SK-N-SH (cell line): ENCODE measurements at regions not wholly inside any gene's neighbourhood (a gene's known extent, or its start where the extent isn't known, plus 50 kb on each side); places are given as distances from the start of the nearest gene placed in this dataset.

Source experiments
- CTCF ChIA-PET: fragments of 300-600, 350-600 bp; formaldehyde crosslinking; extraction: SDS; loops from one replicate; lab custom pipeline; 2021; lab: Yijun Ruan, JAX
- POLR2A ChIA-PET: fragments of 350-600 bp; sonication (Branson Sonifier 250); formaldehyde crosslinking; extraction: SDS; loops from one replicate; lab custom pipeline; 2020; ENCODE audit warnings: antibody characterized with exemption, inconsistent platforms; lab: Yijun Ruan, JAX
- DNase-seq: peaks from one replicate; pipeline ENCODE4 v3.0.0; 2012
- H2AFZ ChIP-seq: fragments of 200-600 bp; sonication (generic); 2 replicates; pipeline ENCODE4 v1.8.1; 2016; ENCODE audit warnings: antibody characterized with exemption, mild to moderate bottlenecking, low read depth
- H3F3A ChIP-seq: fragments of 200-600 bp; sonication (generic); replicated peaks from 2 replicates; pipeline ENCODE3; 2016; ENCODE audit warnings: antibody characterized with exemption, mild to moderate bottlenecking; ENCODE audit not compliant: insufficient read depth
- H3K27ac ChIP-seq, 2 experiments: fragments of 200-500 bp in 1 of 2; fragments of 200-600 bp in 1 of 2; sonication (Bioruptor generic) in 1 of 2; sonication (generic), shearing (Covaris generic) in 1 of 2; 2 replicates each; pipeline versions ENCODE4 v1.5.1 to v1.6.1; 2014 to 2016; ENCODE audit warnings: low read depth in 2 of 2, inconsistent platforms in 1 of 2, low read length in 1 of 2, mild to moderate bottlenecking in 1 of 2, mixed read lengths in 1 of 2
- H3K27me3 ChIP-seq: fragments of 200-600 bp; sonication (generic), shearing (Covaris generic); 2 replicates; pipeline ENCODE4 v1.6.1; 2016; ENCODE audit warnings: mixed run types; ENCODE audit not compliant: insufficient read depth
- H3K36me3 ChIP-seq, 2 experiments: fragments of 200-500 bp in 1 of 2; fragments of 200-600 bp in 1 of 2; sonication (Bioruptor generic) in 1 of 2; sonication (generic) in 1 of 2; replicated peaks in 1 of 2; 2 replicates each; pipeline versions ENCODE3 to v1.5.1; 2014 to 2016; ENCODE audit warnings: low read length in 1 of 2, mild to moderate bottlenecking in 1 of 2; ENCODE audit not compliant: insufficient read depth in 2 of 2, control insufficient read depth in 1 of 2
- H3K4me1 ChIP-seq, 2 experiments: fragments of 200-500 bp in 1 of 2; fragments of 200-600 bp in 1 of 2; sonication (Bioruptor generic) in 1 of 2; sonication (generic), shearing (Covaris generic) in 1 of 2; 2 replicates each; pipeline versions ENCODE4 v1.5.1 to v1.6.1; 2014 to 2016; ENCODE audit warnings: low read depth in 1 of 2, low read length in 1 of 2, mixed run types in 1 of 2; ENCODE audit not compliant: insufficient read depth in 2 of 2, control insufficient read depth in 1 of 2
- H3K4me2 ChIP-seq: fragments of 200-600 bp; sonication (generic), shearing (Covaris generic); 2 replicates; pipeline ENCODE4 v1.6.1; 2017; ENCODE audit warnings: mixed run types
- H3K4me3 ChIP-seq, 2 experiments: fragments of 200-500 bp in 1 of 2; fragments of 200-600 bp in 1 of 2; sonication (Bioruptor generic) in 1 of 2; sonication (generic), shearing (Covaris generic) in 1 of 2; 2 replicates each; pipeline versions ENCODE4 v1.5.1 to v1.8.1; 2014 to 2016; ENCODE audit warnings: low read depth in 2 of 2, inconsistent platforms in 1 of 2, low read length in 1 of 2, mild to moderate bottlenecking in 1 of 2, mixed read lengths in 1 of 2, moderate library complexity in 1 of 2
- H3K79me2 ChIP-seq: fragments of 200-600 bp; sonication (generic); 2 replicates; pipeline ENCODE4 v1.8.1; 2017; ENCODE audit warnings: mild to moderate bottlenecking; ENCODE audit not compliant: insufficient read depth
- H3K9ac ChIP-seq: fragments of 200-600 bp; sonication (generic); 2 replicates; pipeline ENCODE4 v1.6.1; 2017; ENCODE audit warnings: mixed run types
- H3K9me2 ChIP-seq: fragments of 200-600 bp; sonication (generic); 2 replicates; pipeline ENCODE4 v1.6.1; 2017; ENCODE audit warnings: mixed run types
- H3K9me3 ChIP-seq: fragments of 200-600 bp; sonication (generic); 2 replicates; pipeline ENCODE4 v1.6.1; 2017; ENCODE audit warnings: mixed run types, mild to moderate bottlenecking, moderate library complexity
- H4K20me1 ChIP-seq: fragments of 200-600 bp; sonication (generic); 2 replicates; pipeline ENCODE4 v1.6.1; 2017; ENCODE audit warnings: mild to moderate bottlenecking, mixed run types; ENCODE audit not compliant: insufficient read depth
- EP300 ChIP-seq, 2 experiments: IDR thresholded peaks; 2 replicates each; pipeline versions ENCODE4 v1.4.0 to v1.6.1; 2012; ENCODE audit warnings: borderline replicate concordance in 1 of 2, low read depth in 1 of 2, low read length in 1 of 2
- EZH2phosphoT487 ChIP-seq: fragments of 200-600 bp; sonication (generic); IDR thresholded peaks from 2 replicates; pipeline ENCODE4 v1.6.1; 2017; ENCODE audit warnings: low read depth, mixed run types, mild to moderate bottlenecking, antibody characterized with exemption, moderate library complexity, borderline replicate concordance
- FOXM1 ChIP-seq: IDR thresholded peaks from 2 replicates; pipeline ENCODE4 v1.4.0; 2012; ENCODE audit warnings: low read depth, mild to moderate bottlenecking
- GATA2 ChIP-seq: sonication (generic); formaldehyde crosslinking; IDR thresholded peaks from 2 replicates; pipeline ENCODE4 v1.5.0; 2020; ENCODE audit warnings: mild to moderate bottlenecking, missing genetic modification reagents
- IRF3 ChIP-seq: fragments of 150-350 bp; IDR thresholded peaks from 2 replicates; pipeline ENCODE4 v1.6.1; 2016; ENCODE audit warnings: mild to moderate bottlenecking, low read depth, low read length
- JUND ChIP-seq: IDR thresholded peaks from 2 replicates; pipeline ENCODE4 v1.4.0; 2012
- MAX ChIP-seq: IDR thresholded peaks from 2 replicates; pipeline ENCODE4 v1.4.0; 2012; ENCODE audit warnings: low read depth
- NRF1 ChIP-seq: IDR thresholded peaks from 2 replicates; pipeline ENCODE4 v1.6.1; 2012; ENCODE audit warnings: low read depth, mild to moderate bottlenecking, low read length
- RAD21 ChIP-seq: IDR thresholded peaks from 2 replicates; pipeline ENCODE4 v1.6.1; 2012; ENCODE audit warnings: mild to moderate bottlenecking, low read length
- RCOR1 ChIP-seq: fragments of 150-350 bp; IDR thresholded peaks from 2 replicates; pipeline ENCODE4 v1.6.1; 2017; ENCODE audit warnings: antibody characterized with exemption, low read length
- RXRA ChIP-seq: IDR thresholded peaks from 2 replicates; pipeline ENCODE4 v1.4.0; 2012; ENCODE audit warnings: low read depth, mild to moderate bottlenecking, borderline replicate concordance
- SMC3 ChIP-seq: IDR thresholded peaks from 2 replicates; pipeline ENCODE4 v1.6.1; 2012; ENCODE audit warnings: low read depth, low read length, improper control_type of control experiment
- TCF12 ChIP-seq: IDR thresholded peaks from 2 replicates; pipeline ENCODE4 v1.4.0; 2012
- TEAD4 ChIP-seq: IDR thresholded peaks from 2 replicates; pipeline ENCODE4 v1.4.0; 2012; ENCODE audit warnings: mild to moderate bottlenecking, borderline replicate concordance; ENCODE audit not compliant: insufficient read depth
- USF1 ChIP-seq: IDR thresholded peaks from 2 replicates; pipeline ENCODE4 v1.4.0; 2012; ENCODE audit warnings: low read depth, borderline replicate concordance
- YY1 ChIP-seq: IDR thresholded peaks from 2 replicates; pipeline ENCODE4 v1.4.0; 2012; ENCODE audit warnings: low read depth, mild to moderate bottlenecking
- WGBS: methylation state at CpG from one replicate; pipeline ENCODE4 v1.1.6; 2017; ENCODE audit warnings: low lambda C conversion rate; 5-methylcytosine and 5-hydroxymethylcytosine counted together
- TF ChIP-seq, protein P1 (sequence below): IDR thresholded peaks from 2 replicates; pipeline ENCODE4; 2012
- TF ChIP-seq, protein P2 (sequence below): IDR thresholded peaks from 2 replicates; pipeline ENCODE4 v1.4.0; 2012; ENCODE audit warnings: low read depth, borderline replicate concordance

GRCh38 chr21:38120984-38121855 lies 135.6 kb upstream of the KCNJ15 start:
- ChIA-PET POLR2A (no interaction called here), CTCF (interaction anchor here (0.6 to 1.2 kb wide), 3 partner anchors 12 to 446 kb away, joined by 3 read pairs; no protein-coding TSS in a partner anchor)
- H3K4me3 ChIP-seq: no peak overlapping the region
- H3K9me2 ChIP-seq: no peaks in the 10 kb centered on the region
- H3K4me2 ChIP-seq: no peak overlapping the region
- no peak for DNase-seq
- H4K20me1 ChIP-seq: no peaks in the 10 kb centered on the region
- no peaks in the 10 kb centered on the region for H3K4me1 ChIP-seq
- no peaks in the 10 kb centered on the region for H3K27me3 ChIP-seq
- no peaks in the 10 kb centered on the region for H3K9me3 ChIP-seq
- no peaks in the 10 kb centered on the region for H3F3A ChIP-seq
- no peak overlapping the region for H2AFZ ChIP-seq
- TF ChIP-seq NRF1 (no peak), RCOR1 (no peak), EZH2phosphoT487 (no peak), MAX (no peak), FOXM1 (no peak), RXRA (no peak), IRF3 (no peak), GATA2 (CRISPR knock-in tag) (no peak), RAD21 (no peak), YY1 (no peak), EP300 (IDR thresholded peaks at IDR 0.05; ENCODE audit: borderline replicate concordance in 1 of 2, low read depth in 1 of 2, low read length in 1 of 2) (no peak), JUND (no peak), TCF12 (no peak), TEAD4 (no peak), SMC3 (no peak), USF1 (no peak)
- TF ChIP-seq, protein P1, sequence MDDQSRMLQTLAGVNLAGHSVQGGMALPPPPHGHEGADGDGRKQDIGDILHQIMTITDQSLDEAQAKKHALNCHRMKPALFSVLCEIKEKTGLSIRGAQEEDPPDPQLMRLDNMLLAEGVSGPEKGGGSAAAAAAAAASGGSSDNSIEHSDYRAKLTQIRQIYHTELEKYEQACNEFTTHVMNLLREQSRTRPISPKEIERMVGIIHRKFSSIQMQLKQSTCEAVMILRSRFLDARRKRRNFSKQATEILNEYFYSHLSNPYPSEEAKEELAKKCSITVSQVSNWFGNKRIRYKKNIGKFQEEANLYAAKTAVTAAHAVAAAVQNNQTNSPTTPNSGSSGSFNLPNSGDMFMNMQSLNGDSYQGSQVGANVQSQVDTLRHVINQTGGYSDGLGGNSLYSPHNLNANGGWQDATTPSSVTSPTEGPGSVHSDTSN: no peak
- TF ChIP-seq, protein P2, sequence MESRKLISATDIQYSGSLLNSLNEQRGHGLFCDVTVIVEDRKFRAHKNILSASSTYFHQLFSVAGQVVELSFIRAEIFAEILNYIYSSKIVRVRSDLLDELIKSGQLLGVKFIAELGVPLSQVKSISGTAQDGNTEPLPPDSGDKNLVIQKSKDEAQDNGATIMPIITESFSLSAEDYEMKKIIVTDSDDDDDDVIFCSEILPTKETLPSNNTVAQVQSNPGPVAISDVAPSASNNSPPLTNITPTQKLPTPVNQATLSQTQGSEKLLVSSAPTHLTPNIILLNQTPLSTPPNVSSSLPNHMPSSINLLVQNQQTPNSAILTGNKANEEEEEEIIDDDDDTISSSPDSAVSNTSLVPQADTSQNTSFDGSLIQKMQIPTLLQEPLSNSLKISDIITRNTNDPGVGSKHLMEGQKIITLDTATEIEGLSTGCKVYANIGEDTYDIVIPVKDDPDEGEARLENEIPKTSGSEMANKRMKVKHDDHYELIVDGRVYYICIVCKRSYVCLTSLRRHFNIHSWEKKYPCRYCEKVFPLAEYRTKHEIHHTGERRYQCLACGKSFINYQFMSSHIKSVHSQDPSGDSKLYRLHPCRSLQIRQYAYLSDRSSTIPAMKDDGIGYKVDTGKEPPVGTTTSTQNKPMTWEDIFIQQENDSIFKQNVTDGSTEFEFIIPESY: no peak
- H3K79me2 ChIP-seq: no peaks in the 10 kb centered on the region
- no peaks in the 10 kb centered on the region for H3K36me3 ChIP-seq
- H3K27ac ChIP-seq: no peak overlapping the region
- no peak overlapping the region for H3K9ac ChIP-seq
- 65% methylated on average over 32 of the region's 32 CpGs for WGBS
